Panc1 (cell line): ENCODE measurements at regions not wholly inside any gene's neighbourhood (a gene's known extent, or its start where the extent isn't known, plus 50 kb on each side); places are given as distances from the start of the nearest gene placed in this dataset.

ENCODE experiments used
- ATAC-seq: fragments of 200-7000 bp; cut with Tn5 transposase; 2 replicates; pipeline ENCODE4 v1.9.1; 2020; ENCODE audit warnings: mild to moderate bottlenecking, moderate library complexity
- BruUV-seq: library from RNA; stranded (reverse); fragments of 400-500 nt; replicated peaks from 2 replicates; lab custom pipeline; 2021; lab: Mats Ljungman, UMichigan
- CTCF ChIA-PET: fragments of 300-600 bp; sonication (Branson Sonifier 250); formaldehyde crosslinking; loops from one replicate; lab custom pipeline; 2022; ENCODE audit warnings: antibody characterized with exemption; lab: Charles Lee
- POLR2A ChIA-PET: fragments of 300-600 bp; sonication (Branson Sonifier 250); formaldehyde crosslinking; loops from one replicate; lab custom pipeline; 2022; ENCODE audit warnings: antibody characterized with exemption; lab: Charles Lee
- DNase-seq: peaks from one replicate; pipeline ENCODE4 v3.0.0-alpha.2; 2010; ENCODE audit warnings: low read depth, low spot score
- H3K27ac ChIP-seq: 2 replicates; pipeline ENCODE4 v1.5.1; 2011; ENCODE audit warnings: mild to moderate bottlenecking, low read length, inconsistent platforms
- H3K27me3 ChIP-seq: fragments of 200-500 bp; sonication (Bioruptor generic); 2 replicates; pipeline ENCODE4 v1.6.0; 2014; ENCODE audit warnings: low read length, inconsistent platforms; ENCODE audit not compliant: control insufficient read depth, insufficient read depth
- H3K36me3 ChIP-seq: fragments of 200-500 bp; sonication (Bioruptor generic); 2 replicates; pipeline ENCODE4 v1.5.1; 2014; ENCODE audit warnings: inconsistent platforms, mild to moderate bottlenecking, low read length, moderate library complexity; ENCODE audit not compliant: control insufficient read depth, insufficient read depth
- H3K4me1 ChIP-seq: 2 replicates; pipeline ENCODE4 v1.5.1; 2011; ENCODE audit warnings: inconsistent platforms, mild to moderate bottlenecking, low read length, moderate library complexity; ENCODE audit not compliant: control insufficient read depth, insufficient read depth
- H3K4me3 ChIP-seq, 2 experiments: 2 replicates each; pipeline ENCODE4 v1.5.1; 2011 to 2012; ENCODE audit warnings: low read depth in 2 of 2, low read length in 2 of 2, mild to moderate bottlenecking in 2 of 2, inconsistent platforms in 1 of 2, moderate library complexity in 1 of 2
- H3K9me3 ChIP-seq: fragments of 200-500 bp; sonication (Bioruptor generic); 2 replicates; pipeline ENCODE4 v1.5.1; 2014; ENCODE audit warnings: low read depth, mild to moderate bottlenecking, inconsistent platforms, low read length, moderate library complexity; ENCODE audit not compliant: control insufficient read depth, insufficient read depth
- POLR2AphosphoS5 ChIP-seq: IDR thresholded peaks from 2 replicates; pipeline ENCODE4 v1.6.1; 2012; ENCODE audit warnings: mild to moderate bottlenecking, low read depth, low read length, moderate library complexity
- SIN3A ChIP-seq: IDR thresholded peaks from 2 replicates; pipeline ENCODE4 v1.6.1; 2012; ENCODE audit warnings: low read depth, mild to moderate bottlenecking, low read length, moderate library complexity, borderline replicate concordance; ENCODE audit not compliant: insufficient read depth
- TCF7L2 ChIP-seq: IDR thresholded peaks from 2 replicates; pipeline ENCODE4 v1.6.1; 2011; ENCODE audit warnings: mild to moderate bottlenecking, low read depth, low read length, inconsistent platforms
- in situ Hi-C: cut with HindIII; loops from 2 replicates; pipeline ENCODE4 v1.10.0; 2016; ENCODE audit warnings: low sequenced_read_pairs, low pct_unique_long_range_greater_than_20kb
- intact Hi-C: fragments of 100-400 bp; cut with micrococcal nuclease; formaldehyde crosslinking; loops from one replicate; pipeline ENCODE4 v1.10.0; 2022; ENCODE audit not compliant: unreplicated experiment
- TF ChIP-seq, protein P1 (sequence below): fragments of 450-650 bp; IDR thresholded peaks from 2 replicates; pipeline ENCODE4 v1.5.1; 2017; ENCODE audit warnings: mild to moderate bottlenecking
- TF ChIP-seq, protein P2 (sequence below), 2 experiments: IDR thresholded peaks; 2 replicates each; pipeline ENCODE4 v1.6.1; 2011 to 2012; ENCODE audit warnings: low read depth in 2 of 2, control low read depth in 1 of 2, low read length in 1 of 2, mild to moderate bottlenecking in 1 of 2, moderate library complexity in 1 of 2; ENCODE audit not compliant: insufficient read depth in 1 of 2

DNA sequence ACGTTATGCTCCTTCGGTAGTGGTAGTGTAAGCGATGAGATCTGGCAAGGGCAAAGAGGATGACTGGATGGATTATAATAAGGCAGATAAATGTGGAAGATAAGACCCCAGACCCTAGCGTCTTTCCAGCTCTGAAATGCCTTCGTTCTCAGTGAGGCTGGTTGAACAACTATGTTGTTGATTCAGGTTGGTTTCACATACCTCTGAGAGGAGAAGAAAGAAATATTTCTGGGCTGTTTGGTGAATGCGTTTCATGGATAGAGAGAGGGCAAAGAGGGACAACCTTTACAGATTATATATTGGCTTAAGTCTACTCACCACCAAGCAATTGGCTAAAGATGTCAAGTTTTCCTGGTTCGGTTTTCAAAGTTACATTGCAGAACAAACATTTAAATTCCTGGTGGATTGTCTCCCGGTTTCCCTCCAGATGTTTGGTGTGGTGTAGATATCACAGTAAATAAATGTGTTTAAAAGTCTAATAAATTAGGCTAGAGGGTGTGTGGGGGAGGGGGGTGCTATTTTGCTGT, 190.1 kb upstream of the GLI2 start:
- no TSS peak for BruUV-seq
- no peaks in the 10 kb centered on the region for H3K9me3 ChIP-seq
- H3K36me3 ChIP-seq, result no peaks in the 10 kb centered on the region
- no peak overlapping the region for H3K27ac ChIP-seq
- ChIA-PET CTCF (no interaction called here), POLR2A (no interaction called here)
- no peaks in the 10 kb centered on the region; the same call in 1 of the 2 replicates for H3K27me3 ChIP-seq
- no peak overlapping the region for H3K4me3 ChIP-seq
- TF ChIP-seq POLR2AphosphoS5 (no peak), SIN3A (no peak), TCF7L2 (no peak)
- TF ChIP-seq, protein P1, sequence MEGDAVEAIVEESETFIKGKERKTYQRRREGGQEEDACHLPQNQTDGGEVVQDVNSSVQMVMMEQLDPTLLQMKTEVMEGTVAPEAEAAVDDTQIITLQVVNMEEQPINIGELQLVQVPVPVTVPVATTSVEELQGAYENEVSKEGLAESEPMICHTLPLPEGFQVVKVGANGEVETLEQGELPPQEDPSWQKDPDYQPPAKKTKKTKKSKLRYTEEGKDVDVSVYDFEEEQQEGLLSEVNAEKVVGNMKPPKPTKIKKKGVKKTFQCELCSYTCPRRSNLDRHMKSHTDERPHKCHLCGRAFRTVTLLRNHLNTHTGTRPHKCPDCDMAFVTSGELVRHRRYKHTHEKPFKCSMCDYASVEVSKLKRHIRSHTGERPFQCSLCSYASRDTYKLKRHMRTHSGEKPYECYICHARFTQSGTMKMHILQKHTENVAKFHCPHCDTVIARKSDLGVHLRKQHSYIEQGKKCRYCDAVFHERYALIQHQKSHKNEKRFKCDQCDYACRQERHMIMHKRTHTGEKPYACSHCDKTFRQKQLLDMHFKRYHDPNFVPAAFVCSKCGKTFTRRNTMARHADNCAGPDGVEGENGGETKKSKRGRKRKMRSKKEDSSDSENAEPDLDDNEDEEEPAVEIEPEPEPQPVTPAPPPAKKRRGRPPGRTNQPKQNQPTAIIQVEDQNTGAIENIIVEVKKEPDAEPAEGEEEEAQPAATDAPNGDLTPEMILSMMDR, result no peak
- TF ChIP-seq, protein P2, sequence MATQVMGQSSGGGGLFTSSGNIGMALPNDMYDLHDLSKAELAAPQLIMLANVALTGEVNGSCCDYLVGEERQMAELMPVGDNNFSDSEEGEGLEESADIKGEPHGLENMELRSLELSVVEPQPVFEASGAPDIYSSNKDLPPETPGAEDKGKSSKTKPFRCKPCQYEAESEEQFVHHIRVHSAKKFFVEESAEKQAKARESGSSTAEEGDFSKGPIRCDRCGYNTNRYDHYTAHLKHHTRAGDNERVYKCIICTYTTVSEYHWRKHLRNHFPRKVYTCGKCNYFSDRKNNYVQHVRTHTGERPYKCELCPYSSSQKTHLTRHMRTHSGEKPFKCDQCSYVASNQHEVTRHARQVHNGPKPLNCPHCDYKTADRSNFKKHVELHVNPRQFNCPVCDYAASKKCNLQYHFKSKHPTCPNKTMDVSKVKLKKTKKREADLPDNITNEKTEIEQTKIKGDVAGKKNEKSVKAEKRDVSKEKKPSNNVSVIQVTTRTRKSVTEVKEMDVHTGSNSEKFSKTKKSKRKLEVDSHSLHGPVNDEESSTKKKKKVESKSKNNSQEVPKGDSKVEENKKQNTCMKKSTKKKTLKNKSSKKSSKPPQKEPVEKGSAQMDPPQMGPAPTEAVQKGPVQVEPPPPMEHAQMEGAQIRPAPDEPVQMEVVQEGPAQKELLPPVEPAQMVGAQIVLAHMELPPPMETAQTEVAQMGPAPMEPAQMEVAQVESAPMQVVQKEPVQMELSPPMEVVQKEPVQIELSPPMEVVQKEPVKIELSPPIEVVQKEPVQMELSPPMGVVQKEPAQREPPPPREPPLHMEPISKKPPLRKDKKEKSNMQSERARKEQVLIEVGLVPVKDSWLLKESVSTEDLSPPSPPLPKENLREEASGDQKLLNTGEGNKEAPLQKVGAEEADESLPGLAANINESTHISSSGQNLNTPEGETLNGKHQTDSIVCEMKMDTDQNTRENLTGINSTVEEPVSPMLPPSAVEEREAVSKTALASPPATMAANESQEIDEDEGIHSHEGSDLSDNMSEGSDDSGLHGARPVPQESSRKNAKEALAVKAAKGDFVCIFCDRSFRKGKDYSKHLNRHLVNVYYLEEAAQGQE (IDR thresholded peaks at IDR 0.05; ENCODE audit: insufficient read depth in 1 of 2, low read depth in 2 of 2, low read length in 1 of 2), result no peak
- no peaks in the 10 kb centered on the region for H3K4me1 ChIP-seq
- intact Hi-C loops (no loop called here), in situ Hi-C loops (no loop called here)
- no peak for ATAC-seq
- DNase-seq, result no peak

DNA sequence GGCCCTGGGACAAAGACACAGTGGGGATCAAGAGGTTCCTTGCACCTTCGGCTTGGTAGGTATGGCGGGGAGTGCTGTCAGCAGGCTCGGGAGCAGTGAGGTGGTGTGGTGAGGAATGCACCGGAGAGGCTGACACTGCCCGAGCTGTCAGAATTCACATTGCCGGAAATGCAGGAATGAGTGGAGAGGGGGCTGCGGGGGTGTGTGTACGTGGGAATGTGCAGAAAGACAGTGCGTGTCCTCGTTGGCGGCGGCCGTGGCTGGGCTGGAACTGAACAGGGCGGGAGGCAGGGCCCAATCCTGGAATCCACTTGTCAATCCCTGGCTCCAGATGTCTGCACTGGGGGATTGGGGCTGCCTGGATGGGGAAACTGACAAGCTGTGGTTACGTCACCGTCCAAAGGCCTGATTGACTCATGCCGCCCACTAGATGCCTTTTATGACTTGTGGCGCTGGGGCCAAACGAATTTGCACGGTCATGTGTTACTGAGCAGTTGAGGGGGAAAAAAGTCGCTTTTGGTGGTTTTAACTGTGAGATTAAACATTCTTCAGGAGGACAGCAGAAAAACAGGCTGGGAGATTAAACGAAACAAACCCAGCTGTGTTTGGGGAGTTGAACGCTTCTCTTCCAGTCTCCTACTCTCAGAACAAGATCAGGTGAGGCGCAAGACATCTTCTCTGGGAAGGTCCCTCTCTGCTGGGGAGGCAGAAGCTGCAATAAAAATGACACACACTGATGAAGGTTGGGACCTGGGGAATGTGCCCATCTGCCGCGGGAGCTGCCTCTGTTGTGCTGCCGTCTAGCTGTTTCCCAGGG, 189.4 kb upstream of the GLI2 start:
- POLR2A ChIA-PET, result no interaction called here
- Histone ChIP-seq H3K36me3 (no peaks in the 10 kb centered on the region), H3K4me3 (no peak overlapping the region), H3K27ac (no peak overlapping the region), H3K9me3 (no peaks in the 10 kb centered on the region), H3K27me3 (no peaks in the 10 kb centered on the region; the same call in 1 of the 2 replicates), H3K4me1 (no peaks in the 10 kb centered on the region)
- in situ Hi-C loops, result no loop called here
- intact Hi-C loops, result no loop called here
- BruUV-seq, result no TSS peak
- ATAC-seq, result no peak
- CTCF ChIA-PET, result no interaction called here
- TF ChIP-seq, protein P1, result no peak
- TF ChIP-seq, protein P2 (IDR thresholded peaks at IDR 0.05; ENCODE audit: insufficient read depth in 1 of 2, low read depth in 2 of 2, low read length in 1 of 2), result no peak
- TF ChIP-seq TCF7L2 (no peak), POLR2AphosphoS5 (no peak), SIN3A (no peak)
- no peak for DNase-seq
